ENCODE measurements at regions not wholly inside any gene's neighbourhood (a gene's known extent, or its start where the extent isn't known, plus 50 kb on each side); places are given as distances from the start of the nearest gene placed in this dataset.
A peak's percentile ranks its signal among the peaks of the same experiment; 100 is the strongest.
"Not testable (repeated sequence)": the region's sequence is repeated elsewhere in the genome, so short reads cannot be mapped to it uniquely, and the experiment has no call there.

GRCh38 chr9:41367301-41367700 lies 178.2 kb upstream of the ZNG1F start:
- H2AFZ ChIP-seq (ENCODE audit: low read length); H3K4me2 ChIP-seq (ENCODE audit: extremely low read depth, insufficient read depth, low read length); H3K9ac ChIP-seq (ENCODE audit: insufficient read depth, low read length); H3K36me3 ChIP-seq (ENCODE audit: control insufficient read depth, insufficient read depth, low read length); H3K27ac ChIP-seq (ENCODE audit: insufficient read depth, low read length); H3K79me2 ChIP-seq (ENCODE audit: control insufficient read depth, insufficient read depth, low read length); H4K20me1 ChIP-seq (ENCODE audit: control insufficient read depth, extremely low read depth, insufficient read depth, low read length); H3K27me3 ChIP-seq (ENCODE audit: control insufficient read depth, insufficient read depth, low read length); H3K4me1 ChIP-seq (ENCODE audit: control insufficient read depth, extremely low read depth, insufficient read depth, low read length); H3K4me3 ChIP-seq (replicated peaks in 1 of 4; ENCODE audit: control extremely low read depth in 1 of 4, insufficient read depth in 1 of 4, low read depth in 3 of 4, low read length in 4 of 4); H3K9me3 ChIP-seq (ENCODE audit: control insufficient read depth, insufficient read depth, low read depth, low read length): not testable (repeated sequence)
- peak in 1 of 2 donors; percentile 53 for DNase-seq (ENCODE audit: low read depth in 2 of 2)

GRCh38 chr9:41361790-41362189 lies 172.7 kb upstream of the ZNG1F start:
- H3K27ac ChIP-seq (ENCODE audit: insufficient read depth, low read length); DNase-seq (ENCODE audit: low read depth in 2 of 2); H3K27me3 ChIP-seq (ENCODE audit: control insufficient read depth, insufficient read depth, low read length); H3K4me2 ChIP-seq (ENCODE audit: extremely low read depth, insufficient read depth, low read length); H3K36me3 ChIP-seq (ENCODE audit: control insufficient read depth, insufficient read depth, low read length); H3K4me1 ChIP-seq (ENCODE audit: control insufficient read depth, extremely low read depth, insufficient read depth, low read length); H3K4me3 ChIP-seq (replicated peaks in 1 of 4; ENCODE audit: control extremely low read depth in 1 of 4, insufficient read depth in 1 of 4, low read depth in 3 of 4, low read length in 4 of 4); H3K9me3 ChIP-seq (ENCODE audit: control insufficient read depth, insufficient read depth, low read depth, low read length); H2AFZ ChIP-seq (ENCODE audit: low read length); H3K9ac ChIP-seq (ENCODE audit: insufficient read depth, low read length); H4K20me1 ChIP-seq (ENCODE audit: control insufficient read depth, extremely low read depth, insufficient read depth, low read length); H3K79me2 ChIP-seq (ENCODE audit: control insufficient read depth, insufficient read depth, low read length): not testable (repeated sequence)

- H2AFZ ChIP-seq (ENCODE audit: low read length), result peak overlapping the region; percentile 26
- H3K4me3 ChIP-seq (replicated peaks in 1 of 4; ENCODE audit: control extremely low read depth in 1 of 4, insufficient read depth in 1 of 4, low read depth in 3 of 4, low read length in 4 of 4), result peak overlapping the region; percentile 31 to 58 (median 50)
- H3K4me2 ChIP-seq (ENCODE audit: extremely low read depth, insufficient read depth, low read length); H3K27ac ChIP-seq (ENCODE audit: insufficient read depth, low read length); H4K20me1 ChIP-seq (ENCODE audit: control insufficient read depth, extremely low read depth, insufficient read depth, low read length); H3K27me3 ChIP-seq (ENCODE audit: control insufficient read depth, insufficient read depth, low read length); H3K79me2 ChIP-seq (ENCODE audit: control insufficient read depth, insufficient read depth, low read length); H3K9me3 ChIP-seq (ENCODE audit: control insufficient read depth, insufficient read depth, low read depth, low read length); H3K4me1 ChIP-seq (ENCODE audit: control insufficient read depth, extremely low read depth, insufficient read depth, low read length); H3K36me3 ChIP-seq (ENCODE audit: control insufficient read depth, insufficient read depth, low read length): not testable (repeated sequence)
- DNase-seq (ENCODE audit: low read depth in 2 of 2), result peak; percentile 36 to 67
- peak overlapping the region; percentile 13 for H3K9ac ChIP-seq (ENCODE audit: insufficient read depth, low read length)
These were observed 170.0 kb upstream of the ZNG1F start for GRCh38 chr9:41359116-41359515.

GRCh38 chr9:41358682-41359081 lies 169.6 kb upstream of the ZNG1F start:
- DNase-seq (ENCODE audit: low read depth in 2 of 2), result peak; percentile 48 to 57
- H3K36me3 ChIP-seq (ENCODE audit: control insufficient read depth, insufficient read depth, low read length); H3K27ac ChIP-seq (ENCODE audit: insufficient read depth, low read length); H3K27me3 ChIP-seq (ENCODE audit: control insufficient read depth, insufficient read depth, low read length); H3K4me2 ChIP-seq (ENCODE audit: extremely low read depth, insufficient read depth, low read length); H3K79me2 ChIP-seq (ENCODE audit: control insufficient read depth, insufficient read depth, low read length); H3K9me3 ChIP-seq (ENCODE audit: control insufficient read depth, insufficient read depth, low read depth, low read length); H2AFZ ChIP-seq (ENCODE audit: low read length); H3K4me1 ChIP-seq (ENCODE audit: control insufficient read depth, extremely low read depth, insufficient read depth, low read length); H4K20me1 ChIP-seq (ENCODE audit: control insufficient read depth, extremely low read depth, insufficient read depth, low read length): not testable (repeated sequence)
- Histone ChIP-seq H3K4me3 (replicated peaks in 1 of 4; ENCODE audit: control extremely low read depth in 1 of 4, insufficient read depth in 1 of 4, low read depth in 3 of 4, low read length in 4 of 4) (peak overlapping the region; percentile 31 to 58 (median 50)), H3K9ac (ENCODE audit: insufficient read depth, low read length) (peak overlapping the region; percentile 2)

GRCh38 chr9:41357918-41358404 lies 168.8 kb upstream of the ZNG1F start:
- peak overlapping the region in 2 of 4 experiments; percentile 16 to 28 for H3K4me3 ChIP-seq (replicated peaks in 1 of 4; ENCODE audit: control extremely low read depth in 1 of 4, insufficient read depth in 1 of 4, low read depth in 3 of 4, low read length in 4 of 4)
- H3K27ac ChIP-seq (ENCODE audit: insufficient read depth, low read length); H3K9ac ChIP-seq (ENCODE audit: insufficient read depth, low read length); H3K9me3 ChIP-seq (ENCODE audit: control insufficient read depth, insufficient read depth, low read depth, low read length); H2AFZ ChIP-seq (ENCODE audit: low read length); DNase-seq (ENCODE audit: low read depth in 2 of 2); H3K79me2 ChIP-seq (ENCODE audit: control insufficient read depth, insufficient read depth, low read length); H4K20me1 ChIP-seq (ENCODE audit: control insufficient read depth, extremely low read depth, insufficient read depth, low read length); H3K4me1 ChIP-seq (ENCODE audit: control insufficient read depth, extremely low read depth, insufficient read depth, low read length); H3K27me3 ChIP-seq (ENCODE audit: control insufficient read depth, insufficient read depth, low read length); H3K4me2 ChIP-seq (ENCODE audit: extremely low read depth, insufficient read depth, low read length); H3K36me3 ChIP-seq (ENCODE audit: control insufficient read depth, insufficient read depth, low read length): not testable (repeated sequence)

- not testable (repeated sequence) for H3K4me2 ChIP-seq (ENCODE audit: extremely low read depth, insufficient read depth, low read length); H3K9ac ChIP-seq (ENCODE audit: insufficient read depth, low read length); H3K9me3 ChIP-seq (ENCODE audit: control insufficient read depth, insufficient read depth, low read depth, low read length); H4K20me1 ChIP-seq (ENCODE audit: control insufficient read depth, extremely low read depth, insufficient read depth, low read length); H3K4me1 ChIP-seq (ENCODE audit: control insufficient read depth, extremely low read depth, insufficient read depth, low read length); H3K27ac ChIP-seq (ENCODE audit: insufficient read depth, low read length); H2AFZ ChIP-seq (ENCODE audit: low read length); DNase-seq (ENCODE audit: low read depth in 2 of 2); H3K36me3 ChIP-seq (ENCODE audit: control insufficient read depth, insufficient read depth, low read length); H3K4me3 ChIP-seq (replicated peaks in 1 of 4; ENCODE audit: control extremely low read depth in 1 of 4, insufficient read depth in 1 of 4, low read depth in 3 of 4, low read length in 4 of 4); H3K27me3 ChIP-seq (ENCODE audit: control insufficient read depth, insufficient read depth, low read length); H3K79me2 ChIP-seq (ENCODE audit: control insufficient read depth, insufficient read depth, low read length)
These were observed 168.2 kb upstream of the ZNG1F start for GRCh38 chr9:41357350-41357748.

GRCh38 chr9:41356588-41357349 lies 167.7 kb upstream of the ZNG1F start:
- H2AFZ ChIP-seq (ENCODE audit: low read length); H3K4me1 ChIP-seq (ENCODE audit: control insufficient read depth, extremely low read depth, insufficient read depth, low read length); H3K9ac ChIP-seq (ENCODE audit: insufficient read depth, low read length); H3K36me3 ChIP-seq (ENCODE audit: control insufficient read depth, insufficient read depth, low read length); H3K4me2 ChIP-seq (ENCODE audit: extremely low read depth, insufficient read depth, low read length); H3K27me3 ChIP-seq (ENCODE audit: control insufficient read depth, insufficient read depth, low read length); H3K9me3 ChIP-seq (ENCODE audit: control insufficient read depth, insufficient read depth, low read depth, low read length); H3K79me2 ChIP-seq (ENCODE audit: control insufficient read depth, insufficient read depth, low read length); H4K20me1 ChIP-seq (ENCODE audit: control insufficient read depth, extremely low read depth, insufficient read depth, low read length); H3K27ac ChIP-seq (ENCODE audit: insufficient read depth, low read length): not testable (repeated sequence)
- H3K4me3 ChIP-seq (replicated peaks in 1 of 4; ENCODE audit: control extremely low read depth in 1 of 4, insufficient read depth in 1 of 4, low read depth in 3 of 4, low read length in 4 of 4), result peak overlapping the region in 1 of 4 experiments; percentile 22
- peak; percentile 66 to 72 for DNase-seq (ENCODE audit: low read depth in 2 of 2)
